Adipocyte (in vitro differentiated cells): ENCODE measurements at regions not wholly inside any gene's neighbourhood (a gene's known extent, or its start where the extent isn't known, plus 50 kb on each side); places are given as distances from the start of the nearest gene placed in this dataset.
"Not testable (repeated sequence)": the region's sequence is repeated elsewhere in the genome, so short reads cannot be mapped to it uniquely, and the experiment has no call there.

Experiments
- DNase-seq: peaks from one replicate; pipeline ENCODE4 v3.0.0-alpha.2; 2015; ENCODE audit warnings: low read depth
- H3K27me3 ChIP-seq: replicated peaks from 2 replicates; pipeline ENCODE4 v1.7.0; 2013; ENCODE audit warnings: mild to moderate bottlenecking, low read length, moderate library complexity; ENCODE audit not compliant: control insufficient read depth, insufficient read depth
- H3K36me3 ChIP-seq: 2 replicates; pipeline ENCODE4 v1.7.0; 2013; ENCODE audit warnings: low read length, mild to moderate bottlenecking, moderate library complexity; ENCODE audit not compliant: control insufficient read depth, insufficient read depth, severe bottlenecking
- H3K4me1 ChIP-seq: 2 replicates; pipeline ENCODE4 v1.7.0; 2013; ENCODE audit warnings: mild to moderate bottlenecking, low read length, moderate library complexity; ENCODE audit not compliant: control insufficient read depth, insufficient read depth
- H3K4me3 ChIP-seq: 2 replicates; pipeline ENCODE4 v1.7.0; 2013; ENCODE audit warnings: mild to moderate bottlenecking, low read length, moderate library complexity
- H3K9ac ChIP-seq: 2 replicates; pipeline ENCODE4 v1.7.0; 2013; ENCODE audit warnings: mild to moderate bottlenecking, low read length, moderate library complexity
- H3K9me3 ChIP-seq: 2 replicates; pipeline ENCODE4 v1.7.0; 2013; ENCODE audit warnings: mild to moderate bottlenecking, low read length, moderate library complexity; ENCODE audit not compliant: control insufficient read depth

DNA sequence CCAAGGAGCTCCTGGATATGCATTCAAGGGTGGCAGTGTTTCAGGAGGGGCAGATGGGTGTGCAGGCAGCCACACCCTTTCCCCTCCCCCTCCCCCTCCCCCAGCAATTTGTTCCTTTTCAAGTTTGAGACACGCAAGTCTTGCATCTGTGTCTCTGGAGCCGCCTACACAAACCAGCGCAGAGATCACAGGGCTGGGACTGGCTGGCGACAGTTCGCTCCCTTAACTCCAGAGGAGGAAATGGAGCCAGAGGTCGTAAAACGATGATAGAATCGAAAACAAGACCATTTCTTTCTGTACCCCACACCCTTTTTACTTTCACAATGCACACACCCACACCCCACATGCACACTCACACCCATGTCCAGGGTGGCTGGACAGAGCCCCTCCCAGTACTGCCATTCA lies 163.1 kb downstream of the LY86 start:
- Histone ChIP-seq H3K36me3 (no peaks in the 10 kb centered on the region), H3K27me3 (no peaks in the 10 kb centered on the region), H3K9me3 (no peaks in the 10 kb centered on the region), H3K9ac (peak overlapping the region; percentile 56), H3K4me1 (peaks cover 41% of the 10 kb centered on the region), H3K4me3 (peak overlapping the region; percentile 29)
- no peak for DNase-seq

DNA sequence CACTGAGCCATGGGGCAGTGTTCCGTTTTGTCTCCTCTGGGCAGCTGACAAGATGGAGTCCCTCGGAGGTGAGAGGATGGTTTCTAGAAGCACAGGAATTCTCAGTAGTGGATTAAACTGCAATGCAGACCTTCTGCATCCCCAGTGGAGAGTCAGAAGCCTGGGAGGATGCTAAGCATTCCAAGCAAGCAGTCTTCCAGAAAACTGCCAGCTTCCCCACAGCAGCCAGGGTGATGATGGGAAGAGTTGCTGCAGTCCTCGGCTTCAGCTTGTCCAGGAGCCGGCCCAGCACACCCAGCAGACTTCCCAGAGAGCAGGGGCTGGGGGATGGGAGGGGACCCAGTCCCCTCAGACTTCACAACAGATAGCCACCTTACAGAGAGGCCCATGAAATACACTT lies 163.6 kb downstream of the LY86 start:
- Histone ChIP-seq H3K4me3 (peak overlapping the region; percentile 29), H3K27me3 (no peaks in the 10 kb centered on the region), H3K4me1 (peaks cover 41% of the 10 kb centered on the region), H3K36me3 (no peaks in the 10 kb centered on the region), H3K9ac (peak overlapping the region; percentile 56), H3K9me3 (no peaks in the 10 kb centered on the region)
- peak; percentile 62 for DNase-seq

DNA sequence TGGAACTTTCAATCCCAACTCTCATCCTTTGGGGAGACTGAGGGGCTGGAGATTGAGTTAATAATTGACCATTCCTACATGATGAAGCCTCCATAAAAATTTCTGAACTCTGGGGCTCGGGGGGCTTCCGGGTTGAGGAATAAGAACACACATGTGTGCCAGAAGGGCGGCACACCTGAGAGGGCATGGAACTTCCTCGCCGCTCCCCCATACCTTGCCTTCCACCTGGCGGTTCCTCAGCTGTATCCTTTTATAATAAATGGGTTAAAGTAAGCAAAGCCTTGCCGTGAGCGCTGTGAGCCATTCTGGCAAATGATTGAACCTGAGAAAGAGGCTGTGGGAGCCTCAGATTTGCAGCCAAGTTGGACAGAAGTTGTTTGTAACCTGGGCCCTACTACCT lies 164.8 kb downstream of the LY86 start:
- no peak for DNase-seq
- Histone ChIP-seq H3K9ac (no peak overlapping the region), H3K27me3 (no peaks in the 10 kb centered on the region), H3K4me3 (no peak overlapping the region), H3K36me3 (no peaks in the 10 kb centered on the region), H3K4me1 (peaks cover 38% of the 10 kb centered on the region), H3K9me3 (no peaks in the 10 kb centered on the region)

GRCh38 chr6:6756526-6756925 lies 168.0 kb downstream of the LY86 start:
- no peaks in the 10 kb centered on the region for H3K36me3 ChIP-seq
- no peaks in the 10 kb centered on the region for H3K9me3 ChIP-seq
- H3K4me1 ChIP-seq, result peaks cover 7% of the 10 kb centered on the region
- H3K9ac ChIP-seq, result no peak overlapping the region
- no peaks in the 10 kb centered on the region for H3K27me3 ChIP-seq
- no peak overlapping the region for H3K4me3 ChIP-seq
- no peak for DNase-seq

GRCh38 chr6:6758546-6758914 lies 170.0 kb downstream of the LY86 start:
- no peak overlapping the region for H3K4me3 ChIP-seq
- no peaks in the 10 kb centered on the region for H3K36me3 ChIP-seq
- H3K9me3 ChIP-seq, result no peaks in the 10 kb centered on the region
- H3K27me3 ChIP-seq, result no peaks in the 10 kb centered on the region
- no peak overlapping the region for H3K9ac ChIP-seq
- no peaks in the 10 kb centered on the region for H3K4me1 ChIP-seq
- no peak for DNase-seq

- H3K27me3 ChIP-seq, result no peaks in the 10 kb centered on the region
- no peaks in the 10 kb centered on the region for H3K36me3 ChIP-seq
- no peaks in the 10 kb centered on the region for H3K9me3 ChIP-seq
- H3K9ac ChIP-seq, result peak overlapping the region; percentile 48
- DNase-seq, result peak; percentile 68
- H3K4me3 ChIP-seq, result no peak overlapping the region
- no peaks in the 10 kb centered on the region for H3K4me1 ChIP-seq
Measured at GRCh38 chr6:6758915-6759654, 170.6 kb downstream of the LY86 start.

GRCh38 chr6:6760002-6760401 lies 171.5 kb downstream of the LY86 start:
- Histone ChIP-seq H3K9me3 (no peaks in the 10 kb centered on the region), H3K36me3 (no peaks in the 10 kb centered on the region), H3K4me3 (no peak overlapping the region)

DNA sequence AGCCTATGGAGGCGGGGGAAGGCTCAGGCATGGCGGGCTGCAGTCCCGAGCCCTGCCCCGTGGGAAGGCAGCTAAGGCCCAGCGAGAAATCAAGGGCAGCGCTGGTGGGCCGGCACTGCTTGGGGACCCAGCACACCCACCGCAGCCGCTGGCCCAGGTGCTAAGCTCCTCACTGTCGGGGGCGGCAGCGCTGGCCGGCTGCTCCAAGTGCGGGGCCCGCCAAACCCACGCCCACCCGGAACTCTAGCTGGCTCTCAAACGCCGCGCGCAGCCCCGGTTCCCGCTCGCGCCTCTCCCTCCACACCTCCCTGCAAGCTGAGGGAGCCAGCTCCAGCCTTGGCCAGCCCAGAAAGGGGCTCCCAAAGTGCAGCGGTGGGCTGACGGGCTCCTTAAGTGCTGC lies 174.0 kb downstream of the LY86 start:
- H3K9me3 ChIP-seq, H3K9ac ChIP-seq, H3K4me3 ChIP-seq, DNase-seq, H3K36me3 ChIP-seq, H3K27me3 ChIP-seq: not testable (repeated sequence)
- peaks cover 20% of the 10 kb centered on the region for H3K4me1 ChIP-seq

More at GRCh38 chr6:6760002-6760401, 171.5 kb downstream of the LY86 start:
- Histone ChIP-seq H3K4me1 (peaks cover 8% of the 10 kb centered on the region), H3K27me3 (no peaks in the 10 kb centered on the region), H3K9ac (no peak overlapping the region)
- DNase-seq, result no peak

DNA sequence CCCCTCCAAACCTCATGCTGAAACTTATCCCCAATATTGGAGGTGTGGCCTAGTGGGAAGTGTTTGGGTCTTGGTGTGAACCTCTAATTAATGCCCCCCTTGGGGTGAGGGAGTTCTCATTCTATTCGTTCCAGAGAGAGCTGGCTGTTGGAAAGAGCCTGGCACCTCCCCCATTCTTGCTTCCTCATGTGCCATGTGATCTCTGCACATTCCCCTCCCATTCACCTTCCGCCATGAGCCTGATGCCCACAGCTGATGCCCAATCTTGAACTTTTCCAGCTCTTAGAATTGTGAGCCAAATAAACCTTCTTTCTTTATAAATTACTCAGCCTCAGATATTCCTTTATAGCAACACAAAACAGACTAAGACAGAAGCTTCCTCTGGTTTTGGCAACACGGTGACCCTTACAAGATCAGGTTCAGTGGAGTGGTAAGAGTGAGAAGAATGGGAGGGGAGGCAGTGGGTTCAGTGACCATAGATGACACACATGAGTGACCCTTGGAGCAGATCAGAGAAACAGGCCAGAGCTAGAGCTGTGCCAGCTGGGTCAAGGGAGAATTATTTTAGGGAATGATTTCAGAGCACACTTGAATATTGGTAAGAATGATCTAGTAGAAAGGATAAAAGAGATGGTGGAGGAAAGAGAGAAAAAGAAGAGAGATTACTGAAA lies 176.4 kb downstream of the LY86 start:
- Histone ChIP-seq H3K4me3 (no peak overlapping the region), H3K9me3 (no peaks in the 10 kb centered on the region), H3K4me1 (peaks cover 20% of the 10 kb centered on the region), H3K9ac (no peak overlapping the region), H3K27me3 (no peaks in the 10 kb centered on the region), H3K36me3 (no peaks in the 10 kb centered on the region)
- no peak for DNase-seq

- no peak for DNase-seq
- no peaks in the 10 kb centered on the region for H3K36me3 ChIP-seq
- no peaks in the 10 kb centered on the region for H3K27me3 ChIP-seq
- H3K9me3 ChIP-seq, result no peaks in the 10 kb centered on the region
- H3K4me3 ChIP-seq, result no peak overlapping the region
- H3K9ac ChIP-seq, result no peak overlapping the region
- H3K4me1 ChIP-seq, result peaks cover 20% of the 10 kb centered on the region
Measured at GRCh38 chr6:6766230-6766905, 177.8 kb downstream of the LY86 start.

GRCh38 chr6:6769466-6769865 lies 180.9 kb downstream of the LY86 start:
- H3K4me1 ChIP-seq, result peaks cover 23% of the 10 kb centered on the region
- no peaks in the 10 kb centered on the region for H3K9me3 ChIP-seq
- no peak for DNase-seq
- H3K27me3 ChIP-seq, result no peaks in the 10 kb centered on the region
- no peak overlapping the region for H3K4me3 ChIP-seq
- H3K36me3 ChIP-seq, result no peaks in the 10 kb centered on the region
- no peak overlapping the region for H3K9ac ChIP-seq
